Stomach (tissue), 4 donors: ENCODE measurements at regions not wholly inside any gene's neighbourhood (a gene's known extent, or its start where the extent isn't known, plus 50 kb on each side); places are given as distances from the start of the nearest gene placed in this dataset.

Experiments used
- CTCF ChIP-seq, 7 experiments: fragments of 450-650 bp in 4 of 7; fragments of 200-600 bp in 3 of 7; sonication (generic) in 3 of 7; IDR thresholded peaks; one replicate each; pipeline ENCODE4 v1.5.1; 2016 to 2019; ENCODE audit warnings: antibody characterized with exemption in 7 of 7, control low read depth in 2 of 7, mild to moderate bottlenecking in 1 of 7
- POLR2A ChIP-seq, 4 donors: fragments of 450-650 bp; IDR thresholded peaks; one replicate each; pipeline ENCODE4 v1.6.1; 2016; ENCODE audit warnings: antibody characterized with exemption in 4 of 4, control low read depth in 2 of 4, mild to moderate bottlenecking in 1 of 4, moderate library complexity in 1 of 4

- TF ChIP-seq CTCF (IDR thresholded peaks at IDR 0.05): no peak
- no peak for TF ChIP-seq POLR2A (IDR thresholded peaks at IDR 0.05)
These were observed 914.9 kb downstream of the EPHA7 start for GRCh38 chr6:92504509-92504908.
